Spleen (tissue), 7 donors: ENCODE measurements at regions not wholly inside any gene's neighbourhood (a gene's known extent, or its start where the extent isn't known, plus 50 kb on each side); places are given as distances from the start of the nearest gene placed in this dataset.

ENCODE experiments used
- POLR2A ChIP-seq, 3 donors: fragments of 450-650 bp; IDR thresholded peaks; one replicate each; pipeline ENCODE4 v1.5.1; 2017; ENCODE audit warnings: antibody characterized with exemption in 3 of 3, mild to moderate bottlenecking in 1 of 3
- POLR2AphosphoS5 ChIP-seq, 3 donors: sonication (generic); formaldehyde crosslinking; IDR thresholded peaks; one replicate each; pipeline ENCODE4 v1.5.1; 2017; ENCODE audit warnings: antibody characterized with exemption in 3 of 3
- TF ChIP-seq, protein P1 (sequence below), 11 experiments: fragments of 200-600 bp in 7 of 11; fragments of 450-650 bp in 4 of 11; sonication (generic) in 4 of 11; IDR thresholded peaks in 8 of 11; conservative IDR thresholded peaks in 3 of 11; 1 replicate in 7 of 11; 2 replicates in 4 of 11; pipeline versions ENCODE4 v1.4.0 to v1.8.0; 2016 to 2021; ENCODE audit warnings: antibody characterized with exemption in 11 of 11, inconsistent platforms in 4 of 11, mild to moderate bottlenecking in 1 of 11
- donor health status: DM: no; HTN: no; CAD: no; lungs with moderate emphysema.
- donor health status: DM: no; HTN: no; CAD: no.
- donor health status: DM: no; HTN: no; CAD: no.

DNA sequence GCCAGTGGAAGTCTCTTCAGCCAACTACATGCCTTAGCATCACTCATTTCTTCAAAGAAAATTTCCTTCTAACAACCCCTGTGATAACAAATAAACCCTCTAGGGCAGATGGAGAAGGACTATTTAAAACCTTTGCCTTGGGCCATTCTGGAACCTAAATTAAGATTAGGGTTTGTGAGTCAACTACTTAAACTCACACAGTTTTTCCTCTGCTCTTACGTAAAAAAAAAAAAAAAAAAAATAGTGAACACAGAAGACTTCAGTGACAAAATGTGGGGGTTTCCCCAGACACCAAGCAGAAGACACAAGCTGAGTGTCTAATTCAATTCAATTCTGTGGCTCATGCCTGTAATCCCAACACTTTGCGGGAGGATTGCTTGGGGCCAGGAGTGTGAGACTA is 65.8 kb upstream of the ERCC6L2 start:
- TF ChIP-seq, protein P1, sequence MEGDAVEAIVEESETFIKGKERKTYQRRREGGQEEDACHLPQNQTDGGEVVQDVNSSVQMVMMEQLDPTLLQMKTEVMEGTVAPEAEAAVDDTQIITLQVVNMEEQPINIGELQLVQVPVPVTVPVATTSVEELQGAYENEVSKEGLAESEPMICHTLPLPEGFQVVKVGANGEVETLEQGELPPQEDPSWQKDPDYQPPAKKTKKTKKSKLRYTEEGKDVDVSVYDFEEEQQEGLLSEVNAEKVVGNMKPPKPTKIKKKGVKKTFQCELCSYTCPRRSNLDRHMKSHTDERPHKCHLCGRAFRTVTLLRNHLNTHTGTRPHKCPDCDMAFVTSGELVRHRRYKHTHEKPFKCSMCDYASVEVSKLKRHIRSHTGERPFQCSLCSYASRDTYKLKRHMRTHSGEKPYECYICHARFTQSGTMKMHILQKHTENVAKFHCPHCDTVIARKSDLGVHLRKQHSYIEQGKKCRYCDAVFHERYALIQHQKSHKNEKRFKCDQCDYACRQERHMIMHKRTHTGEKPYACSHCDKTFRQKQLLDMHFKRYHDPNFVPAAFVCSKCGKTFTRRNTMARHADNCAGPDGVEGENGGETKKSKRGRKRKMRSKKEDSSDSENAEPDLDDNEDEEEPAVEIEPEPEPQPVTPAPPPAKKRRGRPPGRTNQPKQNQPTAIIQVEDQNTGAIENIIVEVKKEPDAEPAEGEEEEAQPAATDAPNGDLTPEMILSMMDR (IDR thresholded peaks at IDR 0.05 in 8 of 11, conservative IDR thresholded peaks at IDR 0.05 in 3 of 11): no peak
- TF ChIP-seq POLR2AphosphoS5 (IDR thresholded peaks at IDR 0.05): no peak
- TF ChIP-seq POLR2A (IDR thresholded peaks at IDR 0.05): no peak
